H9 (cell line): ENCODE measurements at regions not wholly inside any gene's neighbourhood (a gene's known extent, or its start where the extent isn't known, plus 50 kb on each side); places are given as distances from the start of the nearest gene placed in this dataset.

Experiments
- DNase-seq: peaks from one replicate; pipeline ENCODE4 v3.0.0-alpha.2; 2017
- H2AFZ ChIP-seq: one replicate; pipeline ENCODE4 v1.6.1; 2013; ENCODE audit warnings: mild to moderate bottlenecking, low read length, control low read depth, moderate library complexity
- H2AK5ac ChIP-seq: 2 replicates; pipeline ENCODE4 v1.6.1; 2013; ENCODE audit warnings: low read length, control low read depth, mixed read lengths; ENCODE audit not compliant: insufficient read length
- H2BK120ac ChIP-seq: one replicate; pipeline ENCODE4 v1.6.1; 2013; ENCODE audit warnings: low read depth, mild to moderate bottlenecking, low read length, control low read depth, inconsistent platforms; ENCODE audit not compliant: poor library complexity, severe bottlenecking
- H2BK12ac ChIP-seq: 2 replicates; pipeline ENCODE4 v1.6.1; 2013; ENCODE audit warnings: low read length, control low read depth, mixed read lengths, low read depth; ENCODE audit not compliant: insufficient read length
- H2BK15ac ChIP-seq: 2 replicates; pipeline ENCODE4 v1.6.1; 2013; ENCODE audit warnings: low read depth, low read length, control low read depth
- H2BK20ac ChIP-seq: one replicate; pipeline ENCODE4 v1.6.1; 2013; ENCODE audit warnings: low read depth, mild to moderate bottlenecking, low read length, control low read depth, inconsistent platforms; ENCODE audit not compliant: poor library complexity, severe bottlenecking
- H2BK5ac ChIP-seq: 2 replicates; pipeline ENCODE4 v1.6.1; 2013; ENCODE audit warnings: low read length, control low read depth, mixed read lengths; ENCODE audit not compliant: insufficient read length
- H3K14ac ChIP-seq: 2 replicates; pipeline ENCODE4 v1.6.1; 2013; ENCODE audit warnings: low read length, control low read depth; ENCODE audit not compliant: insufficient read depth
- H3K18ac ChIP-seq: 2 replicates; pipeline ENCODE4 v1.6.1; 2013; ENCODE audit warnings: low read depth, mild to moderate bottlenecking, mixed read lengths, low read length, control low read depth; ENCODE audit not compliant: insufficient read length
- H3K23ac ChIP-seq: 2 replicates; pipeline ENCODE4 v1.6.1; 2013; ENCODE audit warnings: low read length, control low read depth, mixed read lengths, low read depth; ENCODE audit not compliant: insufficient read length
- H3K23me2 ChIP-seq: 2 replicates; pipeline ENCODE4 v1.6.1; 2013; ENCODE audit warnings: low read depth, mild to moderate bottlenecking, mixed read lengths, low read length, control low read depth; ENCODE audit not compliant: insufficient read length, poor library complexity, severe bottlenecking
- H3K27ac ChIP-seq: 2 replicates; pipeline ENCODE4 v1.5.1; 2013; ENCODE audit warnings: low read length, control low read depth, mixed read lengths, low read depth; ENCODE audit not compliant: insufficient read length
- H3K27me3 ChIP-seq: 2 replicates; pipeline ENCODE4 v1.6.1; 2013; ENCODE audit warnings: low read length, control low read depth, inconsistent platforms; ENCODE audit not compliant: insufficient read depth
- H3K4ac ChIP-seq: 2 replicates; pipeline ENCODE4 v1.6.1; 2013; ENCODE audit warnings: low read depth, mild to moderate bottlenecking, control low read depth, inconsistent platforms, low read length, moderate library complexity
- H3K4me1 ChIP-seq: 2 replicates; pipeline ENCODE4 v1.6.1; 2013; ENCODE audit warnings: low read length, control low read depth, inconsistent platforms; ENCODE audit not compliant: insufficient read depth
- H3K4me2 ChIP-seq: 2 replicates; pipeline ENCODE4 v1.6.1; 2013; ENCODE audit warnings: low read length, control low read depth, mixed read lengths; ENCODE audit not compliant: insufficient read length, insufficient read depth
- H3K56ac ChIP-seq: 2 replicates; pipeline ENCODE4 v1.6.1; 2013; ENCODE audit warnings: low read depth, mild to moderate bottlenecking, mixed read lengths, low read length, control low read depth; ENCODE audit not compliant: insufficient read length
- H3K79me1 ChIP-seq: 2 replicates; pipeline ENCODE4 v1.6.1; 2013; ENCODE audit warnings: low read depth, mild to moderate bottlenecking, moderate library complexity, low read length, control low read depth, inconsistent platforms; ENCODE audit not compliant: insufficient read depth, poor library complexity, severe bottlenecking
- H3K79me2 ChIP-seq: 2 replicates; pipeline ENCODE4 v1.6.1; 2013; ENCODE audit warnings: low read length, control low read depth, inconsistent platforms; ENCODE audit not compliant: insufficient read depth
- H3K9ac ChIP-seq: 2 replicates; pipeline ENCODE4 v1.6.1; 2013; ENCODE audit warnings: low read length, control low read depth, mixed read lengths; ENCODE audit not compliant: insufficient read length; ENCODE audit errors: extremely low read depth
- H3K9me3 ChIP-seq: one replicate; pipeline ENCODE4 v1.6.1; 2013; ENCODE audit warnings: low read depth, low read length, inconsistent platforms; ENCODE audit not compliant: control insufficient read depth
- H3T11ph ChIP-seq: one replicate; pipeline ENCODE4 v1.6.1; 2013; ENCODE audit warnings: mild to moderate bottlenecking, low read length, control low read depth, inconsistent platforms
- H4K20me1 ChIP-seq: one replicate; pipeline ENCODE4 v1.6.1; 2013; ENCODE audit not compliant: control insufficient read depth, insufficient read length, insufficient read depth
- H4K5ac ChIP-seq: 2 replicates; pipeline ENCODE4 v1.6.1; 2013; ENCODE audit warnings: low read depth, mild to moderate bottlenecking, mixed read lengths, low read length, control low read depth; ENCODE audit not compliant: insufficient read length
- H4K8ac ChIP-seq: replicated peaks from 2 replicates; pipeline ENCODE4 v1.6.1; 2013; ENCODE audit warnings: low read length, control low read depth, mixed read lengths, low read depth; ENCODE audit not compliant: insufficient read length
- H4K91ac ChIP-seq: 2 replicates; pipeline ENCODE4 v1.6.1; 2013; ENCODE audit warnings: low read depth, mild to moderate bottlenecking, moderate library complexity, mixed read lengths, low read length, control low read depth; ENCODE audit not compliant: insufficient read length
- H3K27ac Mint-ChIP-seq, 3 experiments: 2 replicates in 2 of 3; 3 replicates in 1 of 3; pipeline ENCODE4 v1.8.0; 2020 to 2021; ENCODE audit warnings: mixed read lengths in 3 of 3, mild to moderate bottlenecking in 1 of 3, moderate library complexity in 1 of 3
- H3K27me3 Mint-ChIP-seq: 2 replicates; pipeline ENCODE4 v1.8.0; 2021; ENCODE audit warnings: low read depth, mild to moderate bottlenecking, moderate library complexity, mixed read lengths
- H3K36me3 Mint-ChIP-seq, 3 experiments: 2 replicates in 2 of 3; 3 replicates in 1 of 3; pipeline ENCODE4 v1.8.0; 2020 to 2021; ENCODE audit warnings: low read depth in 3 of 3, mixed read lengths in 3 of 3; ENCODE audit not compliant: insufficient read depth in 1 of 3
- H3K4me1 Mint-ChIP-seq, 2 experiments: 2 replicates each; pipeline ENCODE4 v1.8.0; 2020; ENCODE audit warnings: mixed read lengths in 2 of 2
- H3K4me3 Mint-ChIP-seq, 2 experiments: 2 replicates in 1 of 2; 3 replicates in 1 of 2; pipeline ENCODE4 v1.8.0; 2020 to 2021; ENCODE audit warnings: mild to moderate bottlenecking in 2 of 2, mixed read lengths in 2 of 2, moderate library complexity in 1 of 2
- H3K9me3 Mint-ChIP-seq, 2 experiments: 2 replicates in 1 of 2; 3 replicates in 1 of 2; pipeline ENCODE4 v1.8.0; 2020; ENCODE audit warnings: mild to moderate bottlenecking in 2 of 2, mixed read lengths in 2 of 2, moderate library complexity in 1 of 2
- CTCF ChIP-seq: fragments of 200-600 bp; sonication (generic); conservative IDR thresholded peaks from 3 replicates; pipeline ENCODE4 v1.8.0; 2021; ENCODE audit warnings: antibody characterized with exemption, mild to moderate bottlenecking

DNA sequence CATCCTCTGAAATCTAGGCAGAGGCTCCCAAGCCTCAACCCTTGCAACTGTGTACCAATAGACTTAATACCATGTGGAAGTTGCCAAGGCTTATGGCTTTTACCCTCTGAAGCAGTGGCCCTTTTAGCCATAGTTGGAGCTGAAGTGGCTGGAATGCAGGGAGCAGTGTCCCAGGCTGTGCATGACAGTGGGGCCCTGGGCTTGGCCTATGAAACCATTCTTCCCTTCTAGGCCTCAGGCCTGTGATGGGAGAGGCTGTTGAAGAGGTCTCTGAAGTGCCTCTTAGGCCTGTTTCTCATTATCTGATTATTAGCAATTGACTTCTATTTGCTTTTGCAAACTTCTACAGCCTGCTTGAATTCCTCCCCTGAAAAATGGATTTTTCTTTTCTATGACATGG is 612.7 kb upstream of the ZWINT start:
- Histone ChIP-seq H3K4me1 (no peaks in the 10 kb centered on the region), H2BK20ac (no peak overlapping the region), H4K5ac (no peak overlapping the region), H2BK12ac (no peak overlapping the region), H3K18ac (no peak overlapping the region), H3K9ac (no peak overlapping the region), H3K79me2 (no peaks in the 10 kb centered on the region), H3K14ac (no peak overlapping the region), H4K8ac (no peak overlapping the region), H2BK5ac (no peak overlapping the region), H3K4me2 (no peak overlapping the region), H4K91ac (no peak overlapping the region), H2AK5ac (no peak overlapping the region), H3K56ac (no peak overlapping the region), H3K27me3 (no peaks in the 10 kb centered on the region), H2BK120ac (no peak overlapping the region), H3K23ac (no peak overlapping the region), H3K23me2 (no peaks in the 10 kb centered on the region), H3K79me1 (no peaks in the 10 kb centered on the region), H2AFZ (no peak overlapping the region), H4K20me1 (no peaks in the 10 kb centered on the region), H3K27ac (no peak overlapping the region), H2BK15ac (no peak overlapping the region), H3K4ac (no peak overlapping the region), H3T11ph (no peak overlapping the region), H3K9me3 (no peaks in the 10 kb centered on the region)
- Mint-ChIP-seq H3K4me1 (no peaks in the 10 kb centered on the region), H3K27me3 (no peaks in the 10 kb centered on the region), H3K36me3 (no peaks in the 10 kb centered on the region), H3K4me3 (no peak overlapping the region), H3K9me3 (0 out of 5 replicates have a peak, but pooled peaks cover 0 to 2% of the 10 kb centered on the region in 2 experiments), H3K27ac (no peak overlapping the region)
- no peak for DNase-seq
- no peak for TF ChIP-seq CTCF
